IPS DF 6.9 (cell line): ENCODE measurements at regions not wholly inside any gene's neighbourhood (a gene's known extent, or its start where the extent isn't known, plus 50 kb on each side); places are given as distances from the start of the nearest gene placed in this dataset.

ENCODE experiments used
- DNase-seq: peaks from one replicate; pipeline ENCODE4 v3.0.0-alpha.2; 2013; ENCODE audit warnings: low read depth, low spot score
- H3K27ac ChIP-seq: one replicate; pipeline ENCODE4 v1.5.1; 2013; ENCODE audit warnings: low read length, control low read depth
- H3K27me3 ChIP-seq: 2 replicates; pipeline ENCODE4 v1.6.1; 2013; ENCODE audit warnings: mild to moderate bottlenecking, low read length; ENCODE audit not compliant: control insufficient read depth, insufficient read depth
- H3K36me3 ChIP-seq: 2 replicates; pipeline ENCODE4 v1.6.1; 2013; ENCODE audit warnings: low read length; ENCODE audit not compliant: control insufficient read depth, insufficient read depth
- H3K4me1 ChIP-seq: 2 replicates; pipeline ENCODE4 v1.6.1; 2013; ENCODE audit warnings: low read length; ENCODE audit not compliant: control insufficient read depth, insufficient read depth
- H3K4me3 ChIP-seq: 2 replicates; pipeline ENCODE4 v1.5.1; 2013; ENCODE audit warnings: mild to moderate bottlenecking, low read length
- H3K9me3 ChIP-seq: 2 replicates; pipeline ENCODE4 v1.6.1; 2013; ENCODE audit warnings: low read length, inconsistent platforms; ENCODE audit not compliant: control insufficient read depth, insufficient read depth
- WGBS: extraction: QIAGEN DNeasy Blood & Tissue Kit; methylation state at CpG from one replicate; pipeline ENCODE4 v1.1.7; 2013; ENCODE audit warnings: mixed read lengths, missing lambda C conversion rate; ENCODE audit not compliant: insufficient read length, insufficient coverage; 5-methylcytosine and 5-hydroxymethylcytosine counted together

- Histone ChIP-seq H3K27ac (no peak overlapping the region), H3K4me3 (no peak overlapping the region), H3K36me3 (no peaks in the 10 kb centered on the region), H3K27me3 (no peaks in the 10 kb centered on the region), H3K4me1 (no peaks in the 10 kb centered on the region), H3K9me3 (no peaks in the 10 kb centered on the region)
- no peak for DNase-seq
- WGBS: no CpG with 5 or more reads among the region's 27 CpGs
These were observed 707.3 kb downstream of the MED13L start for GRCh38 chr12:115570069-115570777.

GRCh38 chr12:115569345-115570068, 708.0 kb downstream of the MED13L start:
- Histone ChIP-seq H3K4me3 (no peak overlapping the region), H3K27me3 (no peaks in the 10 kb centered on the region), H3K4me1 (no peaks in the 10 kb centered on the region), H3K9me3 (no peaks in the 10 kb centered on the region), H3K36me3 (no peaks in the 10 kb centered on the region), H3K27ac (no peak overlapping the region)
- DNase-seq: no peak
- WGBS: no CpG with 5 or more reads among the region's 9 CpGs

GRCh38 chr12:115558281-115558680, 719.2 kb downstream of the MED13L start:
- no peaks in the 10 kb centered on the region for H3K9me3 ChIP-seq
- no CpG with 5 or more reads among the region's 5 CpGs for WGBS
- no peak overlapping the region for H3K4me3 ChIP-seq
- no peaks in the 10 kb centered on the region for H3K27me3 ChIP-seq
- no peak overlapping the region for H3K27ac ChIP-seq
- H3K4me1 ChIP-seq: no peaks in the 10 kb centered on the region
- H3K36me3 ChIP-seq: no peaks in the 10 kb centered on the region
- no peak for DNase-seq

DNA sequence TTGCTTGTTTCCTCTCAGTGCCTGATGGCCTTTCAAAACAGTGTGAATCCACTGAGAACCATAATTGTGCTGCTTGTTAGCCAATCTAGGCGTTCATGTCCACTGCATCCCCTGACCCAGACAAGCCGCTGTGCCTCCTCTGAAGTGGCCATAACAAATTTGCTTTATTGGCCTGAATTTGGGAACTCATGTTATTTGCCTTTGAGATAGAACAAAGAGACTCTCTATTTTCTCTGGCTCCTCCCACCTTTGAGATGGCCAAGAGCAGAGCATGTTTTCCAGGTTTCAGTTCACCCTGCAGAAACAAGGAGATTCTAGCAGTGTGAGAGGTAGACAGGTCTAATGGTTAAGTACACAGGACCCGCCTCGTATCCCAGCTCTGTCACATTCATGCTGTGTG, 723.9 kb downstream of the MED13L start:
- Histone ChIP-seq H3K4me1 (no peaks in the 10 kb centered on the region), H3K27me3 (no peaks in the 10 kb centered on the region), H3K27ac (no peak overlapping the region), H3K36me3 (no peaks in the 10 kb centered on the region), H3K4me3 (no peak overlapping the region), H3K9me3 (no peaks in the 10 kb centered on the region)
- DNase-seq: no peak
- WGBS: no CpG with 5 or more reads among the region's 4 CpGs

GRCh38 chr12:115543269-115543668, 734.2 kb downstream of the MED13L start:
- WGBS: no CpG with 5 or more reads among the region's 2 CpGs
- DNase-seq: no peak
- Histone ChIP-seq H3K36me3 (no peaks in the 10 kb centered on the region), H3K27ac (no peak overlapping the region), H3K4me3 (no peak overlapping the region), H3K4me1 (no peaks in the 10 kb centered on the region), H3K27me3 (no peaks in the 10 kb centered on the region), H3K9me3 (no peaks in the 10 kb centered on the region)

DNA sequence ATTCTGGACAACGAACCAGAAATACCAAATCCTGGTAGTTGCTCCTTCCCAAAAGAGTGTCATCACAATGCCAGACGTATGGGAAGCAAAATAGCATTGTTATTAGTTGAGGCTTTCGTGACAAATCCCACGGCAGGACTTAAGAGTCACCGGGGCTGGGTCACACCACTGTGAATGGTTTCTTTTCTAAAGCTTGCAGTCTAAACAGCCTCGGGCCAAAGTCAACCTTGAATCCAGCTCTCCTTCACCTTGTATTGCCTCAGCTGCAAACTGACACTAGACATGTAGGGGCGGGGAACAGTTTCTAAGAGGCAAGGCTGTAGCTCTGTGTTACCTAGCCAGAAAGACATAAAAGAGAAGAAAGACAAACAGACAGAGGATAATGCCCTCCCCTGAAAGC, 734.8 kb downstream of the MED13L start:
- no peak for DNase-seq
- Histone ChIP-seq H3K4me1 (no peaks in the 10 kb centered on the region), H3K4me3 (no peak overlapping the region), H3K27ac (no peak overlapping the region), H3K36me3 (no peaks in the 10 kb centered on the region), H3K9me3 (no peaks in the 10 kb centered on the region), H3K27me3 (no peaks in the 10 kb centered on the region)
- no CpG with 5 or more reads among the region's 7 CpGs for WGBS

- H3K27ac ChIP-seq: no peak overlapping the region
- no peak overlapping the region for H3K4me3 ChIP-seq
- no CpG with 5 or more reads among the region's 5 CpGs for WGBS
- H3K27me3 ChIP-seq: no peaks in the 10 kb centered on the region
- no peaks in the 10 kb centered on the region for H3K36me3 ChIP-seq
- H3K4me1 ChIP-seq: no peaks in the 10 kb centered on the region
- DNase-seq: no peak
- H3K9me3 ChIP-seq: no peaks in the 10 kb centered on the region
These were observed 735.5 kb downstream of the MED13L start for GRCh38 chr12:115541891-115542421.

GRCh38 chr12:115528466-115528865, 749.0 kb downstream of the MED13L start:
- no peaks in the 10 kb centered on the region for H3K27me3 ChIP-seq
- WGBS: no CpG with 5 or more reads among the region's 2 CpGs
- DNase-seq: no peak
- no peaks in the 10 kb centered on the region for H3K36me3 ChIP-seq
- no peaks in the 10 kb centered on the region for H3K9me3 ChIP-seq
- H3K27ac ChIP-seq: no peak overlapping the region
- H3K4me3 ChIP-seq: no peak overlapping the region
- no peaks in the 10 kb centered on the region for H3K4me1 ChIP-seq

DNA sequence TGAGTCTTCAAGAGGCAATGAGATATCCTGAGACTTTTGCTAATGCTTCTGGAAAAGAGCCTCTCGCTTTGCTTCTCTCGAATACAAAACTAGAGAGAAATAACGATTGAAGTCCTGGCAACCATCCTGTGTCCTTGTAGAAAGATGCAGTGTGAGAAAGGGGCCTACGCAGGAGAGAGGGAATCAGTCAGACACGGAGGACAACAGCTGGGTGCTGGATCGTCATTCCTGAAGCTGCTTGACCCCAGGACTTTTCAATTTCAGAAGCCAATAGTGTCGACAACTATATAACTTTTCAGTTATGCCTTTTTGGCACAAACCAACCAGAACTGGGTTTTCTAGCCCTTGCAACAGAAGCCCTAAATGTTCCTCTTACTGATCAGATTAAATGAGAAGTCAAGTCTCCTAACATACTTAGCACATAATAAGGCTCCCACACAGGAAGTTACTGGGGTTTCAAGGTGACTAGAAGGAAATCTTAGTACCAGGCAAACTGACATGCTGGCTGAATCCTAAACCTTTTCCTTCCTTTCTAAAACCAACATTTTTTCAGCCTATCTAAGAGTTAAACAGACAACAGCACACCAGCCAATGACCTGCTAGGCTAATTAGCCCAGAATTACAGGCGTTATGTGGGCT, 755.6 kb downstream of the MED13L start:
- no CpG with 5 or more reads among the region's 8 CpGs for WGBS
- no peak for DNase-seq
- Histone ChIP-seq H3K36me3 (no peaks in the 10 kb centered on the region), H3K9me3 (no peaks in the 10 kb centered on the region), H3K27me3 (no peaks in the 10 kb centered on the region), H3K4me3 (no peak overlapping the region), H3K4me1 (no peaks in the 10 kb centered on the region), H3K27ac (no peak overlapping the region)

- H3K4me1 ChIP-seq: no peaks in the 10 kb centered on the region
- no peak overlapping the region for H3K4me3 ChIP-seq
- no peaks in the 10 kb centered on the region for H3K27me3 ChIP-seq
- H3K36me3 ChIP-seq: no peaks in the 10 kb centered on the region
- no peaks in the 10 kb centered on the region for H3K9me3 ChIP-seq
- H3K27ac ChIP-seq: no peak overlapping the region
- DNase-seq: no peak
- WGBS: no CpG with 5 or more reads among the region's 2 CpGs
These were observed 757.6 kb downstream of the MED13L start for GRCh38 chr12:115519887-115520286.
